ENCODE measurements at regions not wholly inside any gene's neighbourhood (a gene's known extent, or its start where the extent isn't known, plus 50 kb on each side); places are given as distances from the start of the nearest gene placed in this dataset.
A peak's percentile ranks its signal among the peaks of the same experiment; 100 is the strongest.

DNA sequence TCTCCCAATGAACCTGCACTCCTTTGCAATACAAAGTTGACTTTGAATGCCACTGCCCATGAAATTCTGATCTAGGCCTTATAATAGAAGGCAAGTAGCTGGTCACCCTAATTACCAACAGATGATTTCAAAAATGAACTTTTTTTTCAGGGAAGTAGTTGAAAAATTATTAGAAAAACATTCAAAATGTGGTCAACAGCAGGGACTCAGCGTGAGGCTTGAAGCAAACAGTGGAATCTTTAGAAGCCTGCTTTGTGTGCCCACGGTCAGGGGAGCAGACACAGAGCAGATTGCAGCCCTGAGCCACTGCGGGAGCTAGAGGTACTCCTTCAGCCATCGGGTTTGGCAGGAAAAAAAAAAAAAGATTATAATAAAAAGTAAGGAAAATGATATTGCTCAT is 87.1 kb upstream of the HEY2 start:
- TF ChIP-seq, protein P1, sequence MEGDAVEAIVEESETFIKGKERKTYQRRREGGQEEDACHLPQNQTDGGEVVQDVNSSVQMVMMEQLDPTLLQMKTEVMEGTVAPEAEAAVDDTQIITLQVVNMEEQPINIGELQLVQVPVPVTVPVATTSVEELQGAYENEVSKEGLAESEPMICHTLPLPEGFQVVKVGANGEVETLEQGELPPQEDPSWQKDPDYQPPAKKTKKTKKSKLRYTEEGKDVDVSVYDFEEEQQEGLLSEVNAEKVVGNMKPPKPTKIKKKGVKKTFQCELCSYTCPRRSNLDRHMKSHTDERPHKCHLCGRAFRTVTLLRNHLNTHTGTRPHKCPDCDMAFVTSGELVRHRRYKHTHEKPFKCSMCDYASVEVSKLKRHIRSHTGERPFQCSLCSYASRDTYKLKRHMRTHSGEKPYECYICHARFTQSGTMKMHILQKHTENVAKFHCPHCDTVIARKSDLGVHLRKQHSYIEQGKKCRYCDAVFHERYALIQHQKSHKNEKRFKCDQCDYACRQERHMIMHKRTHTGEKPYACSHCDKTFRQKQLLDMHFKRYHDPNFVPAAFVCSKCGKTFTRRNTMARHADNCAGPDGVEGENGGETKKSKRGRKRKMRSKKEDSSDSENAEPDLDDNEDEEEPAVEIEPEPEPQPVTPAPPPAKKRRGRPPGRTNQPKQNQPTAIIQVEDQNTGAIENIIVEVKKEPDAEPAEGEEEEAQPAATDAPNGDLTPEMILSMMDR (IDR thresholded peaks at IDR 0.05), result no peak

DNA sequence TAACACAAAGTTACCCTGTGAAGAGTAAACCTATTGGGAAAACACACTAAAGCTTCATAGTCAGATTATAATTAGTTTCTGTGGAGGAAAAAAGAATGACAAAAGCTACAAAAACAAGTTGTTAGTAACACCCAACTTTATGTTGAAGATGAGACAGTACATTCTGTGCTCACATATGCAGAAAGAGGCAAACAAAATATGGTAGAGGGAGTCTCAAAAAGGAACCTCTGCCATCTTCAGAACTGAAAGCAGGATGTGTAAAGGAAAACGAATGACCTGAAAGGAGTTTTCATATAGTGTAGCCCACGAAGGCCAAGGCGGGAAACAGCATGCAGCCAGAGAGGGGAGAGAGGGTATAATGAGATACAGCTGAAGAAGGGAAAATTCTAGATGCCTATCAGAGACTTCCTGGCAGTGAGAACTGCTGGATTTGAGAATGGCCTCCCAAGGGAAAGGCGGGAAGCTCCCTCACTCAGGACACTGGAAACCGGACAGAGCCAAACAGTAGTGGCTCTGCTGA is 84.1 kb upstream of the HEY2 start:
- Histone ChIP-seq H3K9me3 (no peaks in the 10 kb centered on the region), H3K36me3 (no peaks in the 10 kb centered on the region), H3K4me3 (no peak overlapping the region), H3K27ac (no peak overlapping the region), H3K4me1 (ENCODE audit: control insufficient read depth in 1 of 2, low read depth in 2 of 2) (peaks cover 0 to 5% of the 10 kb centered on the region in 2 donors), H3K27me3 (replicated peaks; ENCODE audit: insufficient read depth) (no peaks in the 10 kb centered on the region)
- TF ChIP-seq, protein P1 (IDR thresholded peaks at IDR 0.05), result no peak
- ATAC-seq (ENCODE audit: insufficient number of reproducible peaks, low FRiP score, low read depth) (no peak), DNase-seq (ENCODE audit: low spot score) (no peak)

More for the DNA sequence above, 87.1 kb upstream of the HEY2 start:
- H3K4me1 ChIP-seq (ENCODE audit: control insufficient read depth in 1 of 2, low read depth in 2 of 2), result peaks cover 3 to 10% of the 10 kb centered on the region in 2 donors
- H3K27me3 ChIP-seq (replicated peaks; ENCODE audit: insufficient read depth), result no peaks in the 10 kb centered on the region
- ATAC-seq (ENCODE audit: insufficient number of reproducible peaks, low FRiP score, low read depth) (no peak), DNase-seq (ENCODE audit: low spot score) (no peak)
- H3K4me3 ChIP-seq, result no peak overlapping the region
- H3K27ac ChIP-seq, result no peak overlapping the region
- no peaks in the 10 kb centered on the region for H3K9me3 ChIP-seq
- no peaks in the 10 kb centered on the region for H3K36me3 ChIP-seq

DNA sequence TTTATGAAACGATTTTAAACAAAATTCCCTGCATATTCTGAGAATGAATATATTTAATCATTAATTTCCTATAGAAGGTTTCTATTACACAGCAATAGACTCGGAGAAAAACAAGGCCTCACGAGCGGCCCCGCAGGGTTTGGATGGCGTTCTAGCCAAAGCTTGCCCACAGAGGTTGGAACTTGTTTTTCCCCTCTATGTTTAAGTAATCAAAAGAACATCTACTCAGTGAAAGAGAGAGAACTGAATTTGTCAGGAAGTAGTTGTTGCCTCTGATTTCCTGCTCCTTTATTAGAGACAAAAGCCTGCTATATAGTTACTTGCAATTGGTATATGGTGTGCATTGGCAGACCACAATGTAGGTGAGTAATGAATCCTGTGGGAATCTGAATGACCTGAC is 82.1 kb upstream of the HEY2 start:
- peaks cover 0 to 12% of the 10 kb centered on the region in 2 donors for H3K4me1 ChIP-seq (ENCODE audit: control insufficient read depth in 1 of 2, low read depth in 2 of 2)
- no peak overlapping the region for H3K27ac ChIP-seq
- H3K9me3 ChIP-seq, result no peaks in the 10 kb centered on the region
- ATAC-seq (ENCODE audit: insufficient number of reproducible peaks, low FRiP score, low read depth), result no peak
- H3K27me3 ChIP-seq (replicated peaks; ENCODE audit: insufficient read depth), result no peaks in the 10 kb centered on the region
- TF ChIP-seq, protein P1 (IDR thresholded peaks at IDR 0.05), result no peak
- H3K4me3 ChIP-seq, result no peak overlapping the region
- H3K36me3 ChIP-seq, result no peaks in the 10 kb centered on the region
- DNase-seq (ENCODE audit: low spot score), result no peak

DNA sequence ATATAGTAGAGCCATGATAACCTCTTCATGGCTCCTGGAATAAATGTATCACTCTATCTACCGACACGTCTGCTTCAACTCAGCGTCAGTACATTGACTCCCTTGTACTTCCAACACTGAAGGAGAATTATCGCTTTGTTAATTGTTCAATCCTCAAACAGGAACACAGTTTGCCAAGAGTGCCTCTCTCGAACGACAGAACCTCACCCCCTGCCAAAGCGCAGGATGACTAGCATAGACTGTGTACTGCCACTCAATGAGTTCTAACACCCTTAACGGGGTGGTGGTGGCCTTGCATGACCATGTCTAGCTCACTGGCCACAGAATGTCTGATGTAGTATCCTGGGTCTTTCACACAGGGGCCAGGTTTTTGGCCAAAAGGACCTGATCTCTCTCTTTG is 81.4 kb upstream of the HEY2 start:
- no peaks in the 10 kb centered on the region for H3K36me3 ChIP-seq
- TF ChIP-seq, protein P1 (IDR thresholded peaks at IDR 0.05), result no peak
- H3K4me3 ChIP-seq, result no peak overlapping the region
- peaks cover 0 to 12% of the 10 kb centered on the region in 2 donors for H3K4me1 ChIP-seq (ENCODE audit: control insufficient read depth in 1 of 2, low read depth in 2 of 2)
- DNase-seq (ENCODE audit: low spot score) (no peak), ATAC-seq (ENCODE audit: insufficient number of reproducible peaks, low FRiP score, low read depth) (no peak)
- H3K9me3 ChIP-seq, result no peaks in the 10 kb centered on the region
- H3K27ac ChIP-seq, result no peak overlapping the region
- no peaks in the 10 kb centered on the region for H3K27me3 ChIP-seq (replicated peaks; ENCODE audit: insufficient read depth)

DNA sequence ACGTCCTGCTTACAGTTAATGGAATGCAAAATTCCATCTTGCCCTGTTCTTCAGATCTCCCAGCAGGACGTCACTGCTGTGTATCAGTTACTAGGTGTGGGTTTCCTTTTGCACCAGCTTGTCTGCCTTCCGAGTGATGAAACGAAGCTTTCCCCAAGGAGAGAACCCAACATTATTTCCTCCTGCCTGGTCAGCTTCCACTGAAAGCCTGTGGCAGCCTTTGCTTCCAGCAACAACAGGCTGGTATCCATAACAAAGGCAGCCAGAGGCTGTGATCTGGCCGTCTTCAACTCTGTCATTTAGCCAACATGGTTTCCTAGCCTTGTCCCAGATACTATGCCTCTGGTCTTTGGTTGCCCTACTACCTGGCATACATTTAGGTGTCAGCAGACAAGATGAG is 78.9 kb upstream of the HEY2 start:
- Histone ChIP-seq H3K4me1 (ENCODE audit: control insufficient read depth in 1 of 2, low read depth in 2 of 2) (peaks cover 0 to 33% of the 10 kb centered on the region in 2 donors), H3K4me3 (peak overlapping the region; percentile 3), H3K27ac (peak overlapping the region; percentile 18 to 29), H3K9me3 (no peaks in the 10 kb centered on the region), H3K27me3 (replicated peaks; ENCODE audit: insufficient read depth) (no peaks in the 10 kb centered on the region), H3K36me3 (no peaks in the 10 kb centered on the region)
- ATAC-seq (ENCODE audit: insufficient number of reproducible peaks, low FRiP score, low read depth) (peak; percentile 58), DNase-seq (ENCODE audit: low spot score) (no peak)
- TF ChIP-seq, protein P1 (IDR thresholded peaks at IDR 0.05), result no peak

All from thoracic aorta (tissue), 2 donors.